GM20000 (cell line): ENCODE measurements at regions not wholly inside any gene's neighbourhood (a gene's known extent, or its start where the extent isn't known, plus 50 kb on each side); places are given as distances from the start of the nearest gene placed in this dataset.

Source experiments
- DNase-seq: peaks from one replicate; pipeline ENCODE4 v3.0.0; 2012; ENCODE audit warnings: low spot score
- CTCF ChIP-seq: IDR thresholded peaks from 2 replicates; pipeline ENCODE4 v1.5.1; 2012; ENCODE audit warnings: mild to moderate bottlenecking, control low read depth; ENCODE audit errors: extremely low read depth, missing control alignments

DNA sequence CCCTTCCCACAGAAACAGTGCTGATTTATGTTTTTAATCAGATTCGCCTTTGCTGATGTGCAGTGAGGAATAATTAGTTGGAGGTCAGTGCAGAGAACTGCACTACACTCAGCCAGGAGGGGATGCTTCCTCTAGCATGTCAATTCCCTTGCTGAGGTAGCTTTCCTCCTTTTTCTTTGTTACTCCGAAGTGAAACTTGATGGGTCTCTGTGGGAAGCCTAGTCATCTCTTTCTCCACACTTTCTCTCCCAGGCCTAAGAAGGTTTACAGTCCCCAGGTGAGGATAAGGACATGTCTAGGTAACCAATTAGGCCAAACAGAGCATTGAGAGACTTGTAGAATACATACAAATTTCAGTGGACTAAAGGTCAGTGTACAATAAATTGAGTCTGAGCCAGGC is 461.8 kb downstream of the KIF4B start:
- no peak for DNase-seq
- TF ChIP-seq CTCF, result no peak

DNA sequence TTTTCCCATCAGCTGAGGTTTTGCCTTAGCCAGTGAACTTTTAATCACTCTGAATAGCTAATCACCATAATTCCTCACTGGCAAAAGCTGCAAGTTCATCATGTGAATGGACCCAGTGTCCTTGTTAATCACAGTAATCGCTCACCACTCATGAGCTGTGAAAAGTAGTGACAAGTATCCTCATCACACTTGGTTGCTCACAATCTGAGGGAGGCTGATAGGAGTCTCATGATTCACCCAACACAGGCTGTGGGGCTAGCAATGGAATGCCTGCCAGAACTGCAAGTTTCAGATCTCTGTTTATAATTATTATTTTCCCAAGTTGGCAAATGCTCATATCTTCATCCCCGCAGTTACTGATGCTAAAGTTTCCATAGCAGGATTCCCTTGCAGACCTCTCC is 467.2 kb downstream of the KIF4B start:
- DNase-seq, result no peak
- no peak for TF ChIP-seq CTCF

- no peak for DNase-seq
- no peak for TF ChIP-seq CTCF
Measured at GRCh38 chr5:155481182-155481581, 467.6 kb downstream of the KIF4B start.

GRCh38 chr5:155482428-155482827 is 468.9 kb downstream of the KIF4B start:
- no peak for DNase-seq
- TF ChIP-seq CTCF, result no peak

GRCh38 chr5:155485386-155485785 is 471.8 kb downstream of the KIF4B start:
- TF ChIP-seq CTCF, result no peak
- DNase-seq, result no peak

DNA sequence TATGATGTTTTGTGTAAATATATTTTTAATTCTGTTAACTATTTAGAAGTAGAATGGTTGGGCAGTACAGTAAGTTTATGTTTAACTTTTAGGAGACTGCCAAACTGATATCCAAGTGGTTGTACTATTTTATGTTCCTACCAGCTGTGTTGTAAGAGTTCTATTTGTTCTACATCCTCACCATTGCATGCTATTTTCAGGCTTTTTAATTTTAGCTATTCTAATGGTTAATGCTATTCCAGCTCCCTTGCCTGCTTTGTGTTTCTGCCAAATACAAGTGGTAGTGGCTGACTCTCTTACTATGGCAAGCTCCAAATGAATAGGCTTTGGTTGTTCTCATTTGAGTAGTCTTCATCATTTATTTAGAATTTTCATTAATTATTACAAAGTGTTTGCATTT is 476.4 kb downstream of the KIF4B start:
- DNase-seq, result no peak
- no peak for TF ChIP-seq CTCF

DNA sequence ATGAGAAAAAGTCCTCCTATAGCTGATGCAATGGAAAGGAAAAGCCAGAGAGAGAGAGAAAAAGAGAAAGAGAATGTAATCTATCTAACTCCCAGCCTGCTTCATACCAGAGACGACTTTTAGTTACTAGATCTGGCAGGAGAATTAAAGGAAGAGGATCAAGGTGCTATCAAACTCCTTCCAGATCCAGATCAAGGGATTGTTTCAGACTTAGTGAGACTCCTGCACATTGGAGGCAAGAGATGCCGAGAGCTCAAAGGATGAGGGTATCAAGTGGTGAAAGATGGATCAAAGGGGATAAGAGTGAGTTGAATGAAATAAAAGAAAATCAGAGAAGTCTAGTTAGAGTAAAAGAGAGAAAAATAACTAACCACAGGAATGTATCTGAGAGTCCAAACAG is 478.6 kb downstream of the KIF4B start:
- no peak for TF ChIP-seq CTCF
- no peak for DNase-seq

GRCh38 chr5:155504606-155505005 is 491.1 kb downstream of the KIF4B start:
- TF ChIP-seq CTCF, result no peak
- DNase-seq, result no peak
